ENCODE measurements at regions not wholly inside any gene's neighbourhood (a gene's known extent, or its start where the extent isn't known, plus 50 kb on each side); places are given as distances from the start of the nearest gene placed in this dataset.
"Not testable (repeated sequence)": the region's sequence is repeated elsewhere in the genome, so short reads cannot be mapped to it uniquely, and the experiment has no call there.

DNA sequence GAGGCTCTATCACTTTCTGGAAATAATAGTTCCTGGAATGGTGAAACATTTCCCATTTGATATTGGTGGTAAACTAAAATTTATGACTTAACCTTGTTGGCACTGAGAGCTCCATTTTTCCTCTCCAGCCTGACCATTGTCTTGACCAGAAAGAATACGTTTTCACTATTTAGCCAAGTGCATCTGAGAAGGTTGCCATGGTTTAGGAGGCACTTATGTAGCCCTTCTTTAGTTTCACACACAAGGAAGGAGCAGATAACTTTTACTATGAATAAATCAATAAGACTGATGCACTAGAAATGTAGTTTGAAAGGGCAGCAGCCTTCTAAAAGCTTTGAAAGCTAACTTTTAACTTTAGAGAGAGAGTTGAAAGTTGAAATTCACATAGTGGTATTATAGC lies 1045.5 kb upstream of the CDH6 start:
- TF ChIP-seq, protein P1, sequence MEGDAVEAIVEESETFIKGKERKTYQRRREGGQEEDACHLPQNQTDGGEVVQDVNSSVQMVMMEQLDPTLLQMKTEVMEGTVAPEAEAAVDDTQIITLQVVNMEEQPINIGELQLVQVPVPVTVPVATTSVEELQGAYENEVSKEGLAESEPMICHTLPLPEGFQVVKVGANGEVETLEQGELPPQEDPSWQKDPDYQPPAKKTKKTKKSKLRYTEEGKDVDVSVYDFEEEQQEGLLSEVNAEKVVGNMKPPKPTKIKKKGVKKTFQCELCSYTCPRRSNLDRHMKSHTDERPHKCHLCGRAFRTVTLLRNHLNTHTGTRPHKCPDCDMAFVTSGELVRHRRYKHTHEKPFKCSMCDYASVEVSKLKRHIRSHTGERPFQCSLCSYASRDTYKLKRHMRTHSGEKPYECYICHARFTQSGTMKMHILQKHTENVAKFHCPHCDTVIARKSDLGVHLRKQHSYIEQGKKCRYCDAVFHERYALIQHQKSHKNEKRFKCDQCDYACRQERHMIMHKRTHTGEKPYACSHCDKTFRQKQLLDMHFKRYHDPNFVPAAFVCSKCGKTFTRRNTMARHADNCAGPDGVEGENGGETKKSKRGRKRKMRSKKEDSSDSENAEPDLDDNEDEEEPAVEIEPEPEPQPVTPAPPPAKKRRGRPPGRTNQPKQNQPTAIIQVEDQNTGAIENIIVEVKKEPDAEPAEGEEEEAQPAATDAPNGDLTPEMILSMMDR (IDR thresholded peaks at IDR 0.05), result no peak
- DNase-seq (ENCODE audit: low spot score), result no peak
- ATAC-seq (ENCODE audit: low FRiP score), result no peak

DNA sequence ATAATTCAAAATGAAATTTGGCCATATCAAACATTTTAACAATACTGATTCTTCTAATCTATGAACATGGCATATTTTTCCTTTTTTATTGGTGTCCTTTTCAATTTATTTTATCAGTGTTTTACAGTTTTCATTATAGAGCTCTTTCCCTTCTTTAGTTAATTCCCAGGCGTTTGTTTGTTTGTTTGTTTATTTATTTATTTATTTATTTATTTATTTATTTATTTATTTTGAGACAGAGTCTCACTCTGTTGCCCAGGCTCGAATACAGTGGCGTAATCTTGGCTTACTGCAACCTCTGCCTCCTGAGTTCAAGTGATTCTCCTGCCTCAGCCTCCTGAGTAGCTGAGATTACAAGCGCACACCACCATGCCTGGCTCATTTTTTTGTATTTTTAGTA lies 1049.4 kb upstream of the CDH6 start:
- not testable (repeated sequence) for ATAC-seq (ENCODE audit: low FRiP score); DNase-seq (ENCODE audit: low spot score)

DNA sequence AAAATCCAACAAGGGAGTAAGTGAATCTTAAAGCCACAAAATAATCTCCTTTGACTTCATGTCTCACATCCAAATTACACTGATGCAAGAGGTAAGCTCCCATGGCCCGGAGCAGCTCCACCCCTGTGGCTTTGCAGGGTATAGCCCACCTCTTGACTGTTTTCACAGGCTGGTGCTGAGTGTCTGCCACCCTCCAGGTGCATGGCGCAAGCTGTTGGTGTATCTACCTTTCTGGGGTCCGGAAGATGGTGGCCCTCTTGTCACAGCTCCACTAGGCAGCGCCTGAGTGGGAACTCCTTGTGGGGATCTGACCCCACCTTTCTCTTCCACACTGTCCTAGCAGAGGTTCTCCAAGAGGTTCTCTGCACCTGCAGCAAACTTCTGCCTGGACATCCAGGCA lies 1051.1 kb upstream of the CDH6 start:
- TF ChIP-seq, protein P1 (IDR thresholded peaks at IDR 0.05), result no peak
- DNase-seq (ENCODE audit: low spot score) (no peak), ATAC-seq (ENCODE audit: low FRiP score) (no peak)

DNA sequence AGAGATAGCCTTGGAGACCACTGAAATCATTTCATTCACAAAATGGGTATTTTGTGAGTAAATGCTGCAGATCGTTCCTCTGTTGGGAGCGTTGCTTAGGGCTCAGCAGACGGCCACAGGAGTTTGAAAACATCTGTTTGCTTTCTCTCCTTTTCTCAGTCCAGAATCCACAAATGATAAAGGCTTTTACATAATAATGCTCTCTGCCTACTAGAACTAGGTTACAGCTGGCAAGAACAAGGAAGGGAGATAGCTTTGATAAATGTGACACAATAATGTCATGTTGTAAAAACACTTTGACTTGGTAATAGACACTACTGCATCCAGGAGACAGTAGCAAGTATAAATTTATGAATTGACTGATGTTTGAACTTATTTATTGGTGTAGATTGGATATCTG lies 1072.4 kb upstream of the CDH6 start:
- ATAC-seq (ENCODE audit: low FRiP score) (no peak), DNase-seq (ENCODE audit: low spot score) (no peak)
- TF ChIP-seq, protein P1 (IDR thresholded peaks at IDR 0.05), result no peak

DNA sequence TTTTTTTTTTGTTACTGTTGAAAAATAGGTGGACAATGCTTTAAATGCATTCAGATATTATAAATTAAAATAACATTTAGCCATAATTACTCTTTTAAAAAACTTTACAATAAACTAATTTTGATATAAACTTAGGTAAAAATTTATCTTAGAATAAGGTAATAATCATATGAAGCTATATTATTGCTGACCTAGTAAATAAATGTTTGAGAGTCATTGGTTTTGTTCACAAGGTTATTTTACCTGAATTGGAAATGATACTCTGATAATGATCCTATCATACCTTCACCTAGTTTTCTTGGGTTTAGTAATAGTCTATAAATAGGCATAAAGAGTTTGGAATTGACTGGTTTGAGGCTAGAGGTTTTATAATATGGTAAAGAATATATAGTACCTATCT lies 1076.4 kb upstream of the CDH6 start:
- TF ChIP-seq, protein P1 (IDR thresholded peaks at IDR 0.05), result no peak
- ATAC-seq (ENCODE audit: low FRiP score), result no peak

DNA sequence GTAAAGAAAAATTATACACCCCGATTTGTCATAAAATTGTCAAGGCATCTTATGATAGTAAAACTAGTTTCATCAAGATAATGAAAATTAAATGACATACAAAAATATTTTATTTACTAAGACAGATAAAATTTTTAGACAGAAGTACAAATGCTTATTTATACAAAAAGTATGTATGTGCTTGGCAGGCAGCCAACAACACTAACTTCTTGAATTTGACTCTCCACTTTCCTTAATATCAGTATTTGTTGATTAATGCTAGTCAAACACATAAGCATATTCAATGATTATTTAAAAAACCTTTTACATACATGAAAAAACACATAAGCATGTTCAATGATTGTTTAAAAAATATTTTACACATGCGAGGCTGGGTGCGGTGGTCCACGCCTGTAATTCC lies 1079.9 kb upstream of the CDH6 start:
- TF ChIP-seq, protein P1 (IDR thresholded peaks at IDR 0.05), result no peak

More for the DNA sequence above, 1076.4 kb upstream of the CDH6 start:
- DNase-seq (ENCODE audit: low spot score), result no peak

DNA sequence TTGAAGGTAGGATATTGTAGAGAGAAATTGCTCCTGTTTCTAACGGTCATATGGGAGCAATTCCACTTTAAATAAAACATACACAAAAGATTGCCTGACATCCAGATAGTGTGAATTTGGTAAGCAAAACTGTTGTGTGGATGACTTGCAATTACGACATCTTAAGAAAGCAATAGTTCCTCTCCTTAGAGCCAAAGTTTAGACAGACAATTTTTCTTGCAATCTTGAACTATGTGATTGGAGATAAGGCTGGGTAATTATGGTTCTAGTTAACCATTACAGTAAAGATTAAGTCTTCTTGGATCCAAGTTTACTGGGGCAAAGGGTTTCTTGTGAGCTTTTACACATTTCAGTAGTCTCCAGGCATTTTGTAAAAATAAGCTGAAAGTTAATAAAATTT lies 1080.6 kb upstream of the CDH6 start:
- ATAC-seq (ENCODE audit: low FRiP score), result no peak
- no peak for DNase-seq (ENCODE audit: low spot score)
- TF ChIP-seq, protein P1 (IDR thresholded peaks at IDR 0.05), result no peak

More for the DNA sequence above, 1079.9 kb upstream of the CDH6 start:
- DNase-seq (ENCODE audit: low spot score) (no peak), ATAC-seq (ENCODE audit: low FRiP score) (no peak)

DNA sequence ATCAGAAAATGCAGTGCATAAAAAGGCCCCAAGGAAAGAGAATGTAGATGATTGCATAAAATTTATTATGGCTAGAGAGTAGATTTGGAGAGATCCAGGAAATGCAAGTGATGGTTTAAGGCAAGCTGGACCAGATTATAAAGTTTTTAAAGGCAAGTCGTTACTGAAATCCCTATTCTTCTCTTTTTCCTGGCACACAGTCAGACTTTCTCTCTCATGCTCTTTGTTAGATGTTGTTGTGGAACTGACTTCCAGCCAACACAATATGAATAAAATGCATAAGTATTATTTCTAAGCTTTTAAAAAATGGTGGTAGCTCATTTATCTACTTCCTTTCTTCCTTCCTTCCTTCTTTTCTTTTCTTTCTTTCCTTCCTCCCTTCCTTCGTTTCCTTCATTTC lies 1085.4 kb upstream of the CDH6 start:
- DNase-seq (ENCODE audit: low spot score) (no peak), ATAC-seq (ENCODE audit: low FRiP score) (no peak)
- TF ChIP-seq, protein P1 (IDR thresholded peaks at IDR 0.05), result no peak
